ENCODE measurements at regions not wholly inside any gene's neighbourhood (a gene's known extent, or its start where the extent isn't known, plus 50 kb on each side); places are given as distances from the start of the nearest gene placed in this dataset.
"Not testable (repeated sequence)": the region's sequence is repeated elsewhere in the genome, so short reads cannot be mapped to it uniquely, and the experiment has no call there.

GRCh38 chr19:28608292-28608691, 604.7 kb downstream of the UQCRFS1 start:
- Mint-ChIP-seq H3K27ac (no peak overlapping the region), H3K4me3 (no peak overlapping the region), H3K9me3 (peaks cover 40% of the 10 kb centered on the region), H3K27me3 (no peaks in the 10 kb centered on the region), H3K4me1 (no peaks in the 10 kb centered on the region), H3K36me3 (no peaks in the 10 kb centered on the region)
- DNase-seq: no peak
- CTCF ChIA-PET: no interaction called here

- CTCF ChIA-PET: no interaction called here
- H3K4me3 Mint-ChIP-seq: no peak overlapping the region
- H3K4me1 Mint-ChIP-seq: no peaks in the 10 kb centered on the region
- peaks cover 40% of the 10 kb centered on the region for H3K9me3 Mint-ChIP-seq
- no peak overlapping the region for H3K27ac Mint-ChIP-seq
- H3K27me3 Mint-ChIP-seq: no peaks in the 10 kb centered on the region
- DNase-seq: no peak
- no peaks in the 10 kb centered on the region for H3K36me3 Mint-ChIP-seq
Measured at GRCh38 chr19:28607066-28607583, 605.8 kb downstream of the UQCRFS1 start.

- Mint-ChIP-seq H3K27ac (no peak overlapping the region), H3K4me1 (no peaks in the 10 kb centered on the region), H3K9me3 (peaks cover 45% of the 10 kb centered on the region), H3K27me3 (no peaks in the 10 kb centered on the region), H3K4me3 (no peak overlapping the region), H3K36me3 (no peaks in the 10 kb centered on the region)
- CTCF ChIA-PET: no interaction called here
- no peak for DNase-seq
Measured at GRCh38 chr19:28606269-28607032, 606.5 kb downstream of the UQCRFS1 start.

GRCh38 chr19:28605501-28606268, 607.3 kb downstream of the UQCRFS1 start:
- no peak for DNase-seq
- CTCF ChIA-PET: no interaction called here
- Mint-ChIP-seq H3K4me3 (no peak overlapping the region), H3K4me1 (no peaks in the 10 kb centered on the region), H3K36me3 (no peaks in the 10 kb centered on the region), H3K27me3 (no peaks in the 10 kb centered on the region), H3K27ac (no peak overlapping the region), H3K9me3 (peaks cover 43% of the 10 kb centered on the region)

GRCh38 chr19:28603453-28603852, 609.5 kb downstream of the UQCRFS1 start:
- Mint-ChIP-seq H3K27me3 (no peaks in the 10 kb centered on the region), H3K4me3 (no peak overlapping the region), H3K27ac (no peak overlapping the region), H3K9me3 (peaks cover 42% of the 10 kb centered on the region), H3K36me3 (no peaks in the 10 kb centered on the region), H3K4me1 (no peaks in the 10 kb centered on the region)
- CTCF ChIA-PET: no interaction called here
- DNase-seq: no peak

GRCh38 chr19:28602675-28603298, 610.2 kb downstream of the UQCRFS1 start:
- no peak overlapping the region for H3K4me3 Mint-ChIP-seq

GRCh38 chr19:28601723-28602440, 611.1 kb downstream of the UQCRFS1 start:
- H3K27me3 Mint-ChIP-seq: no peaks in the 10 kb centered on the region
- H3K9me3 Mint-ChIP-seq: peaks cover 26% of the 10 kb centered on the region
- no peak overlapping the region for H3K27ac Mint-ChIP-seq
- CTCF ChIA-PET: no interaction called here
- DNase-seq: no peak
- H3K4me1 Mint-ChIP-seq: no peaks in the 10 kb centered on the region
- no peaks in the 10 kb centered on the region for H3K36me3 Mint-ChIP-seq
- H3K4me3 Mint-ChIP-seq: no peak overlapping the region

More at GRCh38 chr19:28602675-28603298, 610.2 kb downstream of the UQCRFS1 start:
- DNase-seq: no peak
- CTCF ChIA-PET: no interaction called here
- peaks cover 35% of the 10 kb centered on the region for H3K9me3 Mint-ChIP-seq
- no peaks in the 10 kb centered on the region for H3K36me3 Mint-ChIP-seq
- H3K27ac Mint-ChIP-seq: no peak overlapping the region
- H3K27me3 Mint-ChIP-seq: no peaks in the 10 kb centered on the region
- H3K4me1 Mint-ChIP-seq: no peaks in the 10 kb centered on the region

- DNase-seq: no peak
- H3K27me3 Mint-ChIP-seq: no peaks in the 10 kb centered on the region
- H3K27ac Mint-ChIP-seq: no peak overlapping the region
- CTCF ChIA-PET: no interaction called here
- H3K4me3 Mint-ChIP-seq: no peak overlapping the region
- no peaks in the 10 kb centered on the region for H3K4me1 Mint-ChIP-seq
- H3K36me3 Mint-ChIP-seq: no peaks in the 10 kb centered on the region
- peaks cover 14% of the 10 kb centered on the region for H3K9me3 Mint-ChIP-seq
Measured at GRCh38 chr19:28598861-28599260, 614.1 kb downstream of the UQCRFS1 start.

- Mint-ChIP-seq H3K36me3 (no peaks in the 10 kb centered on the region), H3K27me3 (no peaks in the 10 kb centered on the region), H3K9me3 (peaks cover 5% of the 10 kb centered on the region), H3K4me1 (no peaks in the 10 kb centered on the region), H3K4me3 (no peak overlapping the region), H3K27ac (no peak overlapping the region)
- CTCF ChIA-PET: no interaction called here
- DNase-seq: no peak
Measured at GRCh38 chr19:28596561-28597071, 616.3 kb downstream of the UQCRFS1 start.

- H3K36me3 Mint-ChIP-seq: no peaks in the 10 kb centered on the region
- H3K4me1 Mint-ChIP-seq: no peaks in the 10 kb centered on the region
- H3K27me3 Mint-ChIP-seq: no peaks in the 10 kb centered on the region
- CTCF ChIA-PET: no interaction called here
- H3K4me3 Mint-ChIP-seq: no peak overlapping the region
- H3K9me3 Mint-ChIP-seq: peaks cover 4% of the 10 kb centered on the region
- DNase-seq: no peak
- no peak overlapping the region for H3K27ac Mint-ChIP-seq
Measured at GRCh38 chr19:28595722-28596480, 617.0 kb downstream of the UQCRFS1 start.

GRCh38 chr19:28594737-28595136, 618.2 kb downstream of the UQCRFS1 start:
- Mint-ChIP-seq H3K4me1 (no peaks in the 10 kb centered on the region), H3K9me3 (peaks cover 4% of the 10 kb centered on the region), H3K4me3 (no peak overlapping the region), H3K36me3 (no peaks in the 10 kb centered on the region), H3K27me3 (no peaks in the 10 kb centered on the region), H3K27ac (no peak overlapping the region)
- CTCF ChIA-PET: no interaction called here
- DNase-seq: no peak

GRCh38 chr19:28589991-28590411, 623.0 kb downstream of the UQCRFS1 start:
- H3K27ac Mint-ChIP-seq, H3K9me3 Mint-ChIP-seq, H3K4me3 Mint-ChIP-seq, H3K27me3 Mint-ChIP-seq, H3K4me1 Mint-ChIP-seq, DNase-seq, H3K36me3 Mint-ChIP-seq: not testable (repeated sequence)
- CTCF ChIA-PET: interaction anchor here (1.0 kb wide), 1 partner anchor 44 kb away, joined by 3 read pairs; no protein-coding TSS in a partner anchor

GRCh38 chr19:28586474-28586873, 626.5 kb downstream of the UQCRFS1 start:
- H3K9me3 Mint-ChIP-seq: peaks cover 5% of the 10 kb centered on the region
- no peaks in the 10 kb centered on the region for H3K36me3 Mint-ChIP-seq
- H3K4me1 Mint-ChIP-seq: no peaks in the 10 kb centered on the region
- no peak overlapping the region for H3K4me3 Mint-ChIP-seq
- H3K27ac Mint-ChIP-seq: no peak overlapping the region
- no peaks in the 10 kb centered on the region for H3K27me3 Mint-ChIP-seq
- no peak for DNase-seq
- CTCF ChIA-PET: no interaction called here
